ENCODE measurements at regions not wholly inside any gene's neighbourhood (a gene's known extent, or its start where the extent isn't known, plus 50 kb on each side); places are given as distances from the start of the nearest gene placed in this dataset.
"Not testable (repeated sequence)": the region's sequence is repeated elsewhere in the genome, so short reads cannot be mapped to it uniquely, and the experiment has no call there.

GRCh38 chr12:78290606-78291345 lies 460.1 kb downstream of the NAV3 start:
- TF ChIP-seq, protein P1, sequence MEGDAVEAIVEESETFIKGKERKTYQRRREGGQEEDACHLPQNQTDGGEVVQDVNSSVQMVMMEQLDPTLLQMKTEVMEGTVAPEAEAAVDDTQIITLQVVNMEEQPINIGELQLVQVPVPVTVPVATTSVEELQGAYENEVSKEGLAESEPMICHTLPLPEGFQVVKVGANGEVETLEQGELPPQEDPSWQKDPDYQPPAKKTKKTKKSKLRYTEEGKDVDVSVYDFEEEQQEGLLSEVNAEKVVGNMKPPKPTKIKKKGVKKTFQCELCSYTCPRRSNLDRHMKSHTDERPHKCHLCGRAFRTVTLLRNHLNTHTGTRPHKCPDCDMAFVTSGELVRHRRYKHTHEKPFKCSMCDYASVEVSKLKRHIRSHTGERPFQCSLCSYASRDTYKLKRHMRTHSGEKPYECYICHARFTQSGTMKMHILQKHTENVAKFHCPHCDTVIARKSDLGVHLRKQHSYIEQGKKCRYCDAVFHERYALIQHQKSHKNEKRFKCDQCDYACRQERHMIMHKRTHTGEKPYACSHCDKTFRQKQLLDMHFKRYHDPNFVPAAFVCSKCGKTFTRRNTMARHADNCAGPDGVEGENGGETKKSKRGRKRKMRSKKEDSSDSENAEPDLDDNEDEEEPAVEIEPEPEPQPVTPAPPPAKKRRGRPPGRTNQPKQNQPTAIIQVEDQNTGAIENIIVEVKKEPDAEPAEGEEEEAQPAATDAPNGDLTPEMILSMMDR (IDR thresholded peaks at IDR 0.05; ENCODE audit: low read depth, low read length, missing control alignments): no peak
- DNase-seq (ENCODE audit: extremely low read depth, low read depth): no peak
- H3K4me3 ChIP-seq (replicated peaks; ENCODE audit: low read depth, low read length): no peak overlapping the region

- TF ChIP-seq, protein P1 (IDR thresholded peaks at IDR 0.05; ENCODE audit: low read depth, low read length, missing control alignments): no peak
- no peak overlapping the region for H3K4me3 ChIP-seq (replicated peaks; ENCODE audit: low read depth, low read length)
- no peak for DNase-seq (ENCODE audit: extremely low read depth, low read depth)
Measured at GRCh38 chr12:78293059-78293686, 462.5 kb downstream of the NAV3 start.

GRCh38 chr12:78301282-78301681 lies 470.6 kb downstream of the NAV3 start:
- not testable (repeated sequence) for DNase-seq (ENCODE audit: extremely low read depth, low read depth); H3K4me3 ChIP-seq (replicated peaks; ENCODE audit: low read depth, low read length)

GRCh38 chr12:78305808-78306207 lies 475.1 kb downstream of the NAV3 start:
- TF ChIP-seq, protein P1 (IDR thresholded peaks at IDR 0.05; ENCODE audit: low read depth, low read length, missing control alignments): no peak
- no peak overlapping the region for H3K4me3 ChIP-seq (replicated peaks; ENCODE audit: low read depth, low read length)
- DNase-seq (ENCODE audit: extremely low read depth, low read depth): no peak

DNA sequence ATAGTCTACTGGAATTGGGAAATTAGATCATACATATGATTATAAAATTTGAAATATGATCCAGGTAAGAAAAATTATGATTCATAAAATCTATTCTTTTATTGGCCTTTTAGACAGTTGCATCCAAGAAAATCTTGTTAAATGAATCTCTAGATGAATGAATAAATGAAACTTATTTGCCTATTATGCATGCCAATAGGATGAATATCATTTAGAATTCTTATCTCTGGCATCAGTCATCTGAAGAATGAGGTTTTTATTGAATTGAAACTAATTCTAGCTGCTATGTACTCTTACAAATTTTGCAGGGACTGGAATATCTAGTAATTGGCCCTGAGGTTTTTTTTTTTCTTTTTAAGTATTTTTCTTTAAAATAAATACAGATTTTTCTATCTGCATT lies 475.5 kb downstream of the NAV3 start:
- H3K4me3 ChIP-seq (replicated peaks; ENCODE audit: low read depth, low read length): no peak overlapping the region
- DNase-seq (ENCODE audit: extremely low read depth, low read depth): no peak
- TF ChIP-seq, protein P1 (IDR thresholded peaks at IDR 0.05; ENCODE audit: low read depth, low read length, missing control alignments): no peak

- TF ChIP-seq, protein P1 (IDR thresholded peaks at IDR 0.05; ENCODE audit: low read depth, low read length, missing control alignments): no peak
- H3K4me3 ChIP-seq (replicated peaks; ENCODE audit: low read depth, low read length): no peak overlapping the region
- no peak for DNase-seq (ENCODE audit: extremely low read depth, low read depth)
Measured at GRCh38 chr12:78308701-78309100, 478.0 kb downstream of the NAV3 start.

DNA sequence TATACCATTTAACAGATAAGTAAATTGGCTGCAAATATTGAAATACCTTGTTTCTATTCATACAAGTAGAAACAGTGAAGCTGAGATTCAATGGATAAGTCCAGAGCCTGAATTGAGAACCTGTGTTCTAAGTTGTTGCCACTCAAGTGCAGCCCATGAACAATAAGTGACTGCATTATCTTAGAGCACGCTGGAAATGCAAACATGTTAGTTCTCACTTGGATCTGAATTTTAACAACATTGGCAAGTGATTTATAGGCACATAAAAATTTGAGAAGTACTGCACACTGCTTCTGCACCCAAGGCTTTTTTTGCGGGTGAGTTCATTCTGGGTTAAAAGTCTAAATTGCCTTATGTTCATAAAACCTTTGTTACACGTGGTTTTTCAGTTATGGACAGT lies 484.3 kb downstream of the NAV3 start:
- DNase-seq (ENCODE audit: extremely low read depth, low read depth): no peak
- no peak overlapping the region for H3K4me3 ChIP-seq (replicated peaks; ENCODE audit: low read depth, low read length)
- TF ChIP-seq, protein P1 (IDR thresholded peaks at IDR 0.05; ENCODE audit: low read depth, low read length, missing control alignments): no peak

Measured in HFF-Myc (cell line).